ENCODE measurements at regions not wholly inside any gene's neighbourhood (a gene's known extent, or its start where the extent isn't known, plus 50 kb on each side); places are given as distances from the start of the nearest gene placed in this dataset.

DNA sequence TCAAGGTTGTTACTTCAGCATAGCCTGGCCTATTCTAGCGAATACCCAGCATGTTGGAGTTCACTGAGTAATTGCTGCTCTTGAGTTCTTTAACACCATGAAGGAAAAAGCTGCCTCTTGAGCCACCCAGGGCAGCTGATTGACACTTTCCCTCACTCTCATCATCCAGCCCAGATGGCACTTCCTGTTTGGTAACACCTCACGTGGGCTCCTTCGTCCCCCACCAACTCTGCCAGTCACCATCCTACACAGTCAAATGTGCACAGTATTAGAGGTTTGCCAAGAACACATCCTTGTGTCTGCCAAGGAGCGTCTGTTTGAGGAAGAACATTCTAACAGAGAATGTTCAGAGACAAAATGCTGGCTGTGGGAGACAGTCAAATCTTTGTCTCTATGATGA lies 266.3 kb downstream of the RPLP1 start:
- DNase-seq = no peak

DNA sequence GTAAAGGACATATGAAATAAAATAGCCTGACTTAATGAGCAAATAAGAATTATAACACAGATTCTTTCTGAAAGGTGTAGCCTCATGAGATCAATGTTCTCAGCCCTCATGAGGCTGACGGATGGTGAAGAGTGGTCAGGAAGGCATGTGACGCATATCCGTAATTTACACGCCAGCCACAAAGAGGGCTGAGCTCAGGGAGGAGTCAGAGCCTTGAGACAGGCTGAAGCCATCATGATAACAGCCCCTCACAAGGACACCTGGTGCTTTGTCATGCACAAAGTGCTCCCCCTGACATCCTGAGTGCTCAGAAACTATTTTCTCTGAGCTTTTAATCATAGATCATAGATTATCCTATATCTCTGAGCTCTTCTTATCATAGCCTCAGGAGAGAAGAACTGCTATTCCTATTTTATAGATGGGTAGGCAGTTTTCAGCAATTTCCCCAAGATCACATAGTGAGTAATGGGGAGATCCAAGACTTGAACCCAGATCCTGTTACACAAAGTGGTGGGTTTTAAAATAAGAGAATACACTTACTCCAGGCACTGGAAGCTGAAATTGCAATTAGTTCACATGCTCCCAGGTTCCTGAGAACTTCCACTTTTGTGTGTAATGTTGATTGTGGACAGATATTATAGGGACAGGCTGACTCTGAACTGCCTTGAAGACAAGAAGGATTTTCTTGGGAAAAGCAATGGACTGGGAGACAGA lies 267.1 kb downstream of the RPLP1 start:
- no peak for DNase-seq

- no peak for DNase-seq
Measured at GRCh38 chr15:69720536-69720935, 267.9 kb downstream of the RPLP1 start.

- DNase-seq = no peak
Measured at GRCh38 chr15:69722924-69723323, 270.3 kb downstream of the RPLP1 start.

DNA sequence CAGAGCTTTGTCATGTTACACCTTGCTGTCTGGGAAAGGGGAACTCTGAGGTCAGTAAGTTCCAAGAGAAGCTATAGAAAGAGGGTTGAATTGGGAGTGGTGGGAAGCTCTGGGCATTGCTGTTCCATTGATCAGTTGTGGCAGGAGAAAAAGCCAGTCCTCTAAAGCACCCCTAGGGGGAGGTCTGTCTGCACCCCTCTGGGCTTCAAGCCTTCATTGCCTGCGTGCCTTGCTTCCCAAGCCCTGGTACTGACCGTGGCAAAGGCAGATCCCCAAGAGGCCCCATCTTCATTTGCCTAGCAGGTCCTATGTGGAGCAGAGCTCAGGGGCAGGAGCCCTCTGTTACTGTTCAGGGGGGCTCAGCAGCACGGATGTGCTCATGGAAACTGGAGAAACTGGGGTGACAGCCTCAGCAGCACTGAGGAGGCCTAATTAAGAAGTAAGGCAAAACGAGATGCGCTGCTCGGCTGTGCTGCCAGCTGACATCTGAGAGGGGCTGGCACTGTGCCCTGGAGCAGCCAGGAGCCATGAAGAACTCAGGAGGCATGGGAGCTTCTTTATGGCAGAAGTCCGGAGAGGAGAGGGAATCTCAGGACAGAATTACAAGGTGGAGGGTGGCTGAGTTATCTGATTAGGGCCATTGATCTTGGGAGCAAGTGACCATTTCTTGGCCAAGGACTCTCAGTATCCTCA lies 270.9 kb downstream of the RPLP1 start:
- no peak for DNase-seq

DNA sequence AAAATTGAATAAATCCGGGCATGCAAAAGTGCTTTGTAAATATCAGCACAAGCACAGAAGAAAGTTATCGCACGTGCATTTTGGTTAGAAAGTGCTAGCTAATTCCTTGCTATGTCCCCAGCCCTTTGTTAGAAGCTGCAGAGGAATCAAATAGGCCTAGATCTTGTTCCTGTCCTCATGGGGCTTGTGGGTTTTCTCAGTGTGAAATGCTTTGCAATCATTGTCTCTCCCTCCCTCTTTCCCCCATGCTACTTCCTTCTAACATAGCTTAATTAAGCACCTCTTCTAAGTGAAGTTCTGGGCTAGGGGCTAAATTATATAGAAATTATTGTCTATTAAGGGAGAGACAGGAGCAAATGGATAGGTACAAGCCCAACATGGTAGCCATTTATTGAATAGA lies 271.7 kb downstream of the RPLP1 start:
- DNase-seq = no peak

GRCh38 chr15:69725275-69725674 lies 272.7 kb downstream of the RPLP1 start:
- no peak for DNase-seq

DNA sequence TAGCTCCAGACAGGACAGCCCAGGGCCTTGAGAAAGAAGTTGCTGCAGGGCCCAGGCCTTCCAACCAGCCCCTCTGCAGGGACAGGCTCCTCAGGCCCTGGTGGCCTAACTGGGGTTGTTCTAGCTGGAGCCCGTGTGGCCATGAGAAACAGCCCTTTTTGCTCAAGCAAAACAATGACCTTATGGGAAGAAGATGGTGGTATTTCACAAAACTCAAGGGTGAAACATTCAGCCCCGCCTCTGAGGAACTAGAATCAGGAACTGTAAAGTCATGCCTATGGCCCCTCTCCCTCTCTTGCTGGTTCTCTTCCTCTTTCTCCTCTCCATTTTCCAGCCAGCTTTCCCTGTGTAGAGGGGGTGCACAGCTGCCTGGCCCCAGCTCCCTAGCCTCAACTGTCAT lies 273.3 kb downstream of the RPLP1 start:
- no peak for DNase-seq

DNA sequence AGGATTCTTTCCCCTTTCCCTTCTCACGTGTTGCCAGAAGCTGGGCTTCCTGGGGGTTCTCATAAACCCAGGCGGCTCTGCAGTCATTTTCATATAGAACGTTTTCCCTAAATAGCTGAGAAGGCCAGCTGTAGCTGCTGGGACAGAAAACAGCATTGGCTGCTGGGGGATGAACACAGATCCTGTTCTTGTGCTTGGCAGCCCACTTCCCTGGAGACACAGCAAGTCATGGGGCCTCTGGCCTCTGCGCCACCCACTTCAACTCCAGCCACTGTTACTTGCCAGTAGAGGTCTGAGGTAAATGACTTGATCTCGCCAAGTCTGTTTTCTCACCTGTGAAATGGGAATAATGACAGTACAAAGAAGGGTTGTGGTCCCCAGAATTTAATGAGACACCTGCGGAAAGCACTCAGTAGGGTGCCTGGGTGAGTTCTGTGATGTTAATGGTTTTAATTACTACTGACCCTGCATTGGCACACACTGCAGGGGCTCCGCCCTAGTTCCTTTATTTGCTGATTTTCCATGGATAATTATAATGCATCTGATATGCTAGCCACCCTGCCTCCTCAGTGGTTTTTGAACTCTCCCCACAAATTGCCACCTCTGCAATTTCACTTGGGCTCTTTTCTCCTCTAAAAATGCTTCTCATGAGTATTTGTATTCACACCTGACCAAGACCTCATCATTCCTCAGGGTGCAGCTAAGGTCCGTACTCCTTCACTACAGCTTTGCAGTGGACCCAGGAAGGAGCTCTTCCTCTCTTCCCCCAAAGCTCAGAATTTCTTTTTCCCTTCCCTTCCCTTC lies 274.7 kb downstream of the RPLP1 start:
- DNase-seq = no peak

- no peak for DNase-seq
Measured at GRCh38 chr15:69729167-69729748, 276.6 kb downstream of the RPLP1 start.

DNA sequence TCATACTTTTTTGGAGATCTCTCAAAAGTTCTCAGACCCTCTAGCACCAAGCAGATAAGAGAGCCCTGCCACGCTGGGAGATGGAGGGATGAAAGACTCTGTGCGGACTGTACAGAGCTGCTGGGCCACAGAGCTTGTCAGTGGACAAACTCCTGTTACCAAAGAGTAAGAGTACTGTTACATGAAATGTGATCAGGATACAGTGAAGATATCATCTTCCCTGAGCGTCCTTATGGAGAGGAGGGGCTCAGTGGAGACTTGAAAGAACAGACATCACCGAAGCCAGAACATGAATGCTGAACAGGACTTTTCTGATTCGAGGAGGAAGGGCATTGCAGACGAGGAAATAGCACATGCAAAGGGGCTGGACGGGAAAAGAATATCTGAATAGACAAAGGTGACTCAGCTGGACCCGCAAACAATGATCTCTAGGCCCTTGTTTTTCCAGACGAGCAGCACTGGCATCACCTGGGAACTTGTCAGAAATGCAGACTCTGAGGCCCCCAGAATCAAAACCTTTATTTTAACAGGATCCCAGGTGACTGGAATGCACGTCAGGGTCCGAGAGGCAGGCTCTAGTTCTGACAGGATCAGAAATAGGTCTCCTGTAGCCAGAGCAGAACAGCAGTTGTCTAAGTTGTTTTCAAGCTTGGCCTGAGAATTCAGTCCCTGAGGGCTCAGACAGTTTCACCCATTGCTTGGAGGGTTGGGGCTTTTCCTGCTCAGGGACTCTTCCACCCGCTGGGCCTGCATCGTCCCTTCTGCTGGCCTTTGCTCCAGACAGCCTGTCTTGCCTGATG lies 277.9 kb downstream of the RPLP1 start:
- no peak for DNase-seq

GRCh38 chr15:69731081-69731330 lies 278.4 kb downstream of the RPLP1 start:
- DNase-seq = no peak

GRCh38 chr15:69731581-69731980 lies 279.0 kb downstream of the RPLP1 start:
- DNase-seq = no peak

DNA sequence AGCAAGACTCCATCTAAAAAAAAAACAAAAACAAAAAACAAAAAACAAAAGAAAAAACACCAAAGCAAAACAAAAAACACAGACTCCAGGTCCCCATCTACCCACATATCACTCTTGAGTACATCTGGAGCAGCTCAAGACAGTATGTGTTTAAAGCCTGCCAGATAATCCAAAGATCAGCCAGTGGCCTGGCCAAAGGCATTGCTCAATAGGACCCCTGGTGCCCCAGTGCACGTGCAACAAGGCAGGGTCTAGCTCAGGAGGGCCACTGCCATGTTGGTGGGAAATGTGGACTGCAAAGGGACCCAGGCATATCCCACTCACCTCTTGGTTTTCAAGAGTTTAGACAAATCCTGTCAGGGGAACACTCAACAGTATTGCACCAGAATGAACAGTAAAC lies 279.5 kb downstream of the RPLP1 start:
- DNase-seq = no peak

DNA sequence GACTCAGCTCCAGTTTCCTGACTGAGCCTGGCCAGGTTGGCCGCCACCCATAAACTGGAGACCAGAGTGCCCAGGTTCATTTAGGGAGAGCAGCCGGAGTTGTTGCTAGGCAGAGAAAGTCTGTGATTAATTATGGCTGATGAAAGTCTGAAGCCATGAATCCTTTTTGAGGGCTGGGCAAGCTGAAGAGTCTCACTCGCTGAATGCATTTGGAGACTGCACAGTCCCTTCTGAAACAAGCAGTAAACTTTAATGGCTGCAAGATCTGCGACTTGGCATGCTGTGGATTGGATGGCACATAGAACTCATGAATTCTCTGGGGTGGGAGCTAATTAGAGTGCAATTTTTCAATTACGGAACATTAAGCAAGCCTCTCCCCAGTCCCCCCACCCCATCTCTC lies 282.1 kb downstream of the RPLP1 start:
- DNase-seq = no peak

DNA sequence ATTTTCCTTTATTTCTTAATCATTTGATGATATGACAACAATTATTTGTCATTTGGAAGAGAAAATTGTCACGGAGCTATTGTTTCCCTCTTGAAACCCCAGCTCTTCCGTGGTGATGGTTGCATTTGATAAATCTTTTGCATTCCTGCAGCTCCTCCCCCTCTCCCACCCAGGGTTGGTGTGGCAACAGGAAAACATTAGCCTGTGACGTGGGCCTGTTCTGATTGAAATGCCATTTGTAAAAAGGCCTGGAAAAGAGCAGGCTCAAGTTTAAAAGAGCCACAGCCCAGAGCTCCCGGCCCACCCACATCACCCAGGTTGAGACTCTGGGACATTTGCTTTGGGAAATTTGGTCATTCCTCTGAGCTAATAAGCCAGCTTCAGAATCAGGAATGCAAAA lies 282.5 kb downstream of the RPLP1 start:
- no peak for DNase-seq

- DNase-seq = no peak
Measured at GRCh38 chr15:69736161-69736560, 283.5 kb downstream of the RPLP1 start.

DNA sequence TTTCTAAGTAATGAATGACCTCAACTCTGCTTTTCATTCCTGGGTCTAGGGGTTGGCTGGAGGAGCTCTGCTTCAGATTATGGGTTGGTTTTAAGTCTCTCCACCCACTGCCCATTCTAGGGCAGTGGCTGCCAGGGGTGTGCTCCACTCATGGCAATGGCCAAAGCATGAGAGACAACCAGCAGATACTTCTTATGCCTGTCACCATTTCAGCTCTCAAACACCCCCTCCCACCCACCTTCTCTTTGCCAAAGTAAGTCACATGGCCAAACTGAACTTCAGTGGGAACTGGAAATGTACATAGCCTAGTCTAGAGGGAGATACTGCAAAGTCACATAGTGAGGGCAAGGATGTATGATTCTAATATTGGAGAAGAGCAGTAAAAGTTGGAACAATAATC lies 285.3 kb downstream of the RPLP1 start:
- no peak for DNase-seq

DNA sequence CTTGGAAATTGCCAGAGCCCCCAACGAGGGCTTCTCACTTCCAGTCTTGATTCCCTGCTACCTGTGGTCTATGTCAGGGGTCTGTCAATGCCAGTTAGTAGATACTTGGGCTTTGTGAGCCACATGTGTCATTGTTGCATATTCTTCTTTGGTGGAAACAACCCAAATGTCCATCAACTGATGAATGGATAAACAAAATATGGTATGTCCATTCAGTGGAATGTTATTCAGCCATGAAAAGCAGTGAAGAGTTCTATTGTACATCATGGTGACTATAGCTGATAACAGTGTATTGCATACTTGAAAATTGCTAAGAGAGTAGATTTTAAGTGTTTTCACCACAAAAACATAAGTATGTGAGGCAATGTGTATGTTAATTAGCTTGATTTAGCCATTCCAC lies 288.1 kb downstream of the RPLP1 start:
- no peak for DNase-seq

DNA sequence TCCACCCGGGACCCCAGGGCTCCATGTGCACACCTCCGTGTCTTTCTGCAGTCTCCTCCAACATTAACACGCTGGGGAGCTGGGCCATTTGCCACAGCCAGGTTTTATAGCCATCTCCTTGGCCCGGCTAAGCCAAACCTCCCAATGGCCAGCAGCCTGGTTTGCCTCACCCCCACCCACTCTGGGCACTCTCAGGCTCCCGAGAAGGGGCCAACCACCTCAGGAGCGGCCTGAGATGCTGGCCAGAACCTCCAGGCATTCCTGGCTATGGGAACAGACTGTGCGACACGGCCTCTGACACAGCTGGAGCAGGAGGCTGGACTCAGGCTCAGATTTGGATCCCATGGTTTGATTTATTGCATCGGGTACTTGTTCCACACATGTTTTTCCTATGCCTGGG lies 289.7 kb downstream of the RPLP1 start:
- no peak for DNase-seq

GRCh38 chr15:69743091-69743490 lies 290.5 kb downstream of the RPLP1 start:
- no peak for DNase-seq

DNA sequence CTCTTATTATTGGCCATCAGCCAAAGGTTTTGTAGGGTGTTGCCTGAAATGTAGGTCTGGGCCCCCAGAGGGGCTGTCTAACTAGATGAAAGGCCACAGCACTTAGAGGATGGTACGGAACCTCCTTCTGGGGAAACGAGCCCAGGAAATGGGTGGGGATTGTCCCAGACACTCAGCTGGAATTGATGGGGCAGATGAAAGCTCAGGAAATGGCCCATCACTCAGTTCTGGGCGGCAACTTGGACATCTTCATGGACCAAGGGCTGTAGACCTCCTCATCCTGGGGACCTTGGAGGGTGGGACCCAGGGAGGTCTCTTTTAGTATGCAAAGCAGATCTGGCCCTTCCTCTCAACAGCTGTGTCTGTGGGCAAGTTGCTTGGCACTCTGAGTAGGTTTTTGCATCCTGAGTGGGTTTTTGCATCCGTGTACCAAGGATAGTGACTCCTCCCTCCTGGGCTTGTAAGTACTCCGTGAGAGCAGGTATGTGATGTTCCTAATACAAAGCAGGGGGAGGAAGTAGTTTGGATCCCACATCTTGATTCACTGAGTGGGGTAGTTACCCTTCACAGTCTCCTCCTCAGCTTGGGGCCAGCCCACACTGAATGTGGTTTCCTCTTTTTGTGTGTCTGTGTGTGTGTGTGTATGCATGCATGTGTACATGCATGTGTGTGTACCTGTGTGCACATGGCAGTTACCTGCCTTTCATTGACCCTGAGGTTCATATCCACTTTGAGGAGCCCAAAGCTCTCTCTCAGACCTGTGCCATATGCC lies 292.0 kb downstream of the RPLP1 start:
- no peak for DNase-seq

Measured in GOT3 (cell line).